ENCODE measurements at regions not wholly inside any gene's neighbourhood (a gene's known extent, or its start where the extent isn't known, plus 50 kb on each side); places are given as distances from the start of the nearest gene placed in this dataset.

DNA sequence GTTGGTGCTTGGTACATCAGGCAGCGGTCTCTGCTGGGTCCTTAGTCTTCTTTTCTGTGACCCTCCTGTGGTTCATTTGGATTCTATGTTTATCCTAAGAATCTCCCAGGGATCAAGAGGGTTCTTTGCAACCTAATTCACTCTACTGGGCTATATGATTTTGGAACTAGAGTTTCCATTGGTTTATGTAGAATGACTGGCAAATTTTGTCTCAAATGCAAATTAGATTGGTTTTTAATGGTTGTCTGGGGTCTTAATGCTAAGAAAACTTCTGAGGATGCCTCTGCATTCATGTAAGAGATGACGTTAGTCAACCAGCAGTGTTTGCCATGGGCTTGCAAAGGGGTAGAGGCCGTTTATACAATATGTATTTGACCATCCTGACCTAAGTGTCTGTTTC, 129.8 kb upstream of the ZFP64 start:
- TF ChIP-seq JUN (IDR thresholded peaks at IDR 0.05; ENCODE audit: low read depth, low read length): no peak
- TF ChIP-seq, protein P1, sequence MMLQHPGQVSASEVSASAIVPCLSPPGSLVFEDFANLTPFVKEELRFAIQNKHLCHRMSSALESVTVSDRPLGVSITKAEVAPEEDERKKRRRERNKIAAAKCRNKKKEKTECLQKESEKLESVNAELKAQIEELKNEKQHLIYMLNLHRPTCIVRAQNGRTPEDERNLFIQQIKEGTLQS (IDR thresholded peaks at IDR 0.05; ENCODE audit: insufficient read depth, low read depth, low read length): no peak
- TF ChIP-seq, protein P2, sequence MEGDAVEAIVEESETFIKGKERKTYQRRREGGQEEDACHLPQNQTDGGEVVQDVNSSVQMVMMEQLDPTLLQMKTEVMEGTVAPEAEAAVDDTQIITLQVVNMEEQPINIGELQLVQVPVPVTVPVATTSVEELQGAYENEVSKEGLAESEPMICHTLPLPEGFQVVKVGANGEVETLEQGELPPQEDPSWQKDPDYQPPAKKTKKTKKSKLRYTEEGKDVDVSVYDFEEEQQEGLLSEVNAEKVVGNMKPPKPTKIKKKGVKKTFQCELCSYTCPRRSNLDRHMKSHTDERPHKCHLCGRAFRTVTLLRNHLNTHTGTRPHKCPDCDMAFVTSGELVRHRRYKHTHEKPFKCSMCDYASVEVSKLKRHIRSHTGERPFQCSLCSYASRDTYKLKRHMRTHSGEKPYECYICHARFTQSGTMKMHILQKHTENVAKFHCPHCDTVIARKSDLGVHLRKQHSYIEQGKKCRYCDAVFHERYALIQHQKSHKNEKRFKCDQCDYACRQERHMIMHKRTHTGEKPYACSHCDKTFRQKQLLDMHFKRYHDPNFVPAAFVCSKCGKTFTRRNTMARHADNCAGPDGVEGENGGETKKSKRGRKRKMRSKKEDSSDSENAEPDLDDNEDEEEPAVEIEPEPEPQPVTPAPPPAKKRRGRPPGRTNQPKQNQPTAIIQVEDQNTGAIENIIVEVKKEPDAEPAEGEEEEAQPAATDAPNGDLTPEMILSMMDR (IDR thresholded peaks at IDR 0.05; ENCODE audit: control extremely low read depth in 1 of 3, insufficient read depth in 1 of 3, low read depth in 1 of 3, low read length in 3 of 3): no peak
- TF ChIP-seq SP1 (IDR thresholded peaks at IDR 0.05; ENCODE audit: low read depth, low read length): no peak
- no peak for TF ChIP-seq POLR2A (IDR thresholded peaks at IDR 0.05; ENCODE audit: control extremely low read depth in 1 of 2, low read depth in 2 of 2, low read length in 2 of 2)
- TF ChIP-seq EGR1 (IDR thresholded peaks at IDR 0.05; ENCODE audit: borderline replicate concordance, low read depth, low read length): no peak
- TF ChIP-seq EZH2 (IDR thresholded peaks at IDR 0.05; ENCODE audit: low read depth, low read length, severe bottlenecking): no peak
- TF ChIP-seq ASH2L (IDR thresholded peaks at IDR 0.05; ENCODE audit: low read length): no peak

Measured in H1 (cell line).